Hematopoietic multipotent progenitor cell (in vitro differentiated cells): ENCODE measurements at regions not wholly inside any gene's neighbourhood (a gene's known extent, or its start where the extent isn't known, plus 50 kb on each side); places are given as distances from the start of the nearest gene placed in this dataset.
A peak's percentile ranks its signal among the peaks of the same experiment; 100 is the strongest.
"Not testable (repeated sequence)": the region's sequence is repeated elsewhere in the genome, so short reads cannot be mapped to it uniquely, and the experiment has no call there.

Source experiments
- DNase-seq, 3 donors: peaks; one replicate each; pipeline ENCODE4 v3.0.0-alpha.2; 2011 to 2015; ENCODE audit warnings: low read depth in 2 of 3, low spot score in 2 of 3

GRCh38 chr9:89690334-89690912, 85.6 kb downstream of the GADD45G start:
- peak in 1 of 3 donors; percentile 16 for DNase-seq

- DNase-seq: no peak
These were observed 90.7 kb downstream of the GADD45G start for GRCh38 chr9:89695441-89695891.

GRCh38 chr9:89695979-89696378, 91.2 kb downstream of the GADD45G start:
- not testable (repeated sequence) for DNase-seq

GRCh38 chr9:89696780-89697179, 92.0 kb downstream of the GADD45G start:
- DNase-seq: no peak

- DNase-seq: no peak
These were observed 92.7 kb downstream of the GADD45G start for GRCh38 chr9:89697553-89697952.

- DNase-seq: no peak
These were observed 93.7 kb downstream of the GADD45G start for GRCh38 chr9:89698411-89699005.

GRCh38 chr9:89699646-89700045, 94.8 kb downstream of the GADD45G start:
- no peak for DNase-seq

- peak; percentile 41 to 85 (median 80) for DNase-seq
These were observed 96.5 kb downstream of the GADD45G start for GRCh38 chr9:89701221-89701798.

- no peak for DNase-seq
These were observed 97.6 kb downstream of the GADD45G start for GRCh38 chr9:89702401-89702800.

GRCh38 chr9:89705651-89706050, 100.8 kb downstream of the GADD45G start:
- DNase-seq: no peak

- DNase-seq: no peak
These were observed 101.3 kb downstream of the GADD45G start for GRCh38 chr9:89706086-89706485.

GRCh38 chr9:89706731-89707191, 101.9 kb downstream of the GADD45G start:
- DNase-seq: no peak

- no peak for DNase-seq
These were observed 105.9 kb downstream of the GADD45G start for GRCh38 chr9:89710697-89711096.

- DNase-seq: no peak
These were observed 107.1 kb downstream of the GADD45G start for GRCh38 chr9:89711866-89712265.

- DNase-seq: no peak
These were observed 107.5 kb downstream of the GADD45G start for GRCh38 chr9:89712283-89712682.

GRCh38 chr9:89714321-89714720, 109.5 kb downstream of the GADD45G start:
- no peak for DNase-seq

- DNase-seq: no peak
These were observed 110.6 kb downstream of the GADD45G start for GRCh38 chr9:89715318-89715858.

GRCh38 chr9:89715881-89716280, 111.1 kb downstream of the GADD45G start:
- no peak for DNase-seq

- no peak for DNase-seq
These were observed 111.7 kb downstream of the GADD45G start for GRCh38 chr9:89716559-89716958.

- DNase-seq: no peak
These were observed 113.4 kb downstream of the GADD45G start for GRCh38 chr9:89718176-89718575.

GRCh38 chr9:89718651-89719050, 113.8 kb downstream of the GADD45G start:
- DNase-seq: no peak

GRCh38 chr9:89719202-89719601, 114.4 kb downstream of the GADD45G start:
- DNase-seq: no peak
